AG04449 (cell line): ENCODE measurements at regions not wholly inside any gene's neighbourhood (a gene's known extent, or its start where the extent isn't known, plus 50 kb on each side); places are given as distances from the start of the nearest gene placed in this dataset.

ENCODE experiments used
- CTCF ChIA-PET: fragments of 350-600 bp; formaldehyde crosslinking; extraction: SDS; loops from one replicate; lab custom pipeline; 2021; ENCODE audit warnings: antibody characterized with exemption; lab: Yijun Ruan, JAX
- POLR2A ChIA-PET: fragments of 400-600, 350-600 bp; formaldehyde crosslinking; extraction: SDS; loops from one replicate; lab custom pipeline; 2020; ENCODE audit warnings: antibody characterized with exemption, inconsistent platforms; lab: Yijun Ruan, JAX
- DNase-seq: peaks from one replicate; pipeline ENCODE4 v3.0.0-alpha.2; 2010; ENCODE audit warnings: low read depth, low spot score
- H3K4me3 ChIP-seq: 2 replicates; pipeline ENCODE4 v1.5.1; 2011; ENCODE audit warnings: low read depth, mild to moderate bottlenecking, control low read depth, low read length
- CTCF ChIP-seq: IDR thresholded peaks from one replicate; pipeline ENCODE4 v1.5.1; 2011; ENCODE audit warnings: mild to moderate bottlenecking, moderate library complexity, low read length, control low read depth, inconsistent platforms; ENCODE audit not compliant: insufficient read depth; ENCODE audit errors: missing control alignments

GRCh38 chr22:23522623-23523251 lies 57.4 kb downstream of the IGLL1 start:
- TF ChIP-seq CTCF: no peak
- ChIA-PET POLR2A (no interaction called here), CTCF (interaction anchor here (0.5 to 1.5 kb wide), 4 partner anchors 12 to 735 kb away, joined by 3 to 5 read pairs (median 4); no protein-coding TSS in a partner anchor)
- no peak overlapping the region for H3K4me3 ChIP-seq
- no peak for DNase-seq

- DNase-seq: peak; percentile 10
- peak; percentile 3 for TF ChIP-seq CTCF
- H3K4me3 ChIP-seq: peak overlapping the region; percentile 49
- CTCF ChIA-PET: interaction anchor here (1.5 kb wide), 1 partner anchor 18 kb away, joined by 4 read pairs; no protein-coding TSS in a partner anchor
- POLR2A ChIA-PET: interaction anchor here (0.6 kb wide), 1 partner anchor 336 kb away, joined by 3 read pairs; the partner anchor contains the start of gene SLC2A11
These were observed 58.5 kb downstream of the IGLL1 start for GRCh38 chr22:23521441-23522113.

- CTCF ChIA-PET: no interaction called here
- TF ChIP-seq CTCF: no peak
- H3K4me3 ChIP-seq: peak overlapping the region; percentile 49
- DNase-seq: no peak
- POLR2A ChIA-PET: no interaction called here
These were observed 59.1 kb downstream of the IGLL1 start for GRCh38 chr22:23520863-23521440.

- CTCF ChIA-PET: interaction anchor here (1.4 kb wide), 1 partner anchor 14 kb away, joined by 4 read pairs; no protein-coding TSS in a partner anchor
These were observed 60.5 kb downstream of the IGLL1 start for GRCh38 chr22:23519442-23520157.

GRCh38 chr22:23518376-23519187 lies 61.5 kb downstream of the IGLL1 start:
- POLR2A ChIA-PET: no interaction called here
- DNase-seq: no peak
- no peak for TF ChIP-seq CTCF
- CTCF ChIA-PET: interaction anchor here (1.2 to 1.4 kb wide), 2 partner anchors 15 to 133 kb away, joined by 3 to 4 read pairs; no protein-coding TSS in a partner anchor
- H3K4me3 ChIP-seq: no peak overlapping the region

More at GRCh38 chr22:23519442-23520157, 60.5 kb downstream of the IGLL1 start:
- no peak for DNase-seq
- POLR2A ChIA-PET: no interaction called here
- H3K4me3 ChIP-seq: no peak overlapping the region
- no peak for TF ChIP-seq CTCF
